ENCODE measurements at regions not wholly inside any gene's neighbourhood (a gene's known extent, or its start where the extent isn't known, plus 50 kb on each side); places are given as distances from the start of the nearest gene placed in this dataset.

DNA sequence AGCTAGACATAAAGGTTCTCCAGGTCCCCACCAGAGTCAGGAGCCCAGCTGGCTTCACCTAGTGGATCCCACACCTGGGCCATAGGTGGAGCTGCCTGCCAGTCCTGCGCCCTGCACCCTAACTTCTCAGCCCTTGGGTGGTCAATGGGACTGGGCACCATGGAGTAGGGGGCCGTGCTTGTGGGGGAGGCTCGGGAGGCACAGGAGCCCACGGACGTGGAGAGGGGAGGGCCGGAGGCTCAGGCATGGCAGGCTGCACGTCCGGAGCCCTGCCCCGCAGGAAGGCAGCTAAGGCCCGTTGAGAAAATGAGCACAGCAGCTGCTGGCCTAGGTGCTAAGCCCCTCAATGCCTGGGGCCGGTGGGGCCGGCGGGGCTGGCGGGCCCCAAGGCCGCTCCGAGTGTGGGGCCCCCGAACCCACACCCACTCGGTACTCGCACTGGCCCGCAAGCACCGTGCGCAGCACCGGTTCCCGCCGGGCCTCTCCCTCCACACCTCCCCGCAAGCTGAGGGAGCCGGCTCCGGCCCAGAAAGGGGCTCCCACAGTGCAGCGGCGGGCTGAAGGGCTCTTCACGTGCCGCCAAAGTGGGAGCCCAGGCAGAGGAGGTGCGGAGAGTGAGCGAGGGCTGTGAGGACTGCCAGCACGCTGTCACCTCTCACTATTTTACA, 291.1 kb downstream of the KLHL4 start:
- Mint-ChIP-seq H3K4me1 (ENCODE audit: low read depth) (no peaks in the 10 kb centered on the region), H3K4me3 (no peak overlapping the region), H3K27me3 (no peaks in the 10 kb centered on the region), H3K9me3 (peaks cover 2% of the 10 kb centered on the region), H3K27ac (no peak overlapping the region), H3K36me3 (ENCODE audit: low read depth) (no peaks in the 10 kb centered on the region)
- POLR2A ChIA-PET, result no interaction called here
- intact Hi-C loops (cut with micrococcal nuclease), result no loop called here
- TF ChIP-seq, protein P1, sequence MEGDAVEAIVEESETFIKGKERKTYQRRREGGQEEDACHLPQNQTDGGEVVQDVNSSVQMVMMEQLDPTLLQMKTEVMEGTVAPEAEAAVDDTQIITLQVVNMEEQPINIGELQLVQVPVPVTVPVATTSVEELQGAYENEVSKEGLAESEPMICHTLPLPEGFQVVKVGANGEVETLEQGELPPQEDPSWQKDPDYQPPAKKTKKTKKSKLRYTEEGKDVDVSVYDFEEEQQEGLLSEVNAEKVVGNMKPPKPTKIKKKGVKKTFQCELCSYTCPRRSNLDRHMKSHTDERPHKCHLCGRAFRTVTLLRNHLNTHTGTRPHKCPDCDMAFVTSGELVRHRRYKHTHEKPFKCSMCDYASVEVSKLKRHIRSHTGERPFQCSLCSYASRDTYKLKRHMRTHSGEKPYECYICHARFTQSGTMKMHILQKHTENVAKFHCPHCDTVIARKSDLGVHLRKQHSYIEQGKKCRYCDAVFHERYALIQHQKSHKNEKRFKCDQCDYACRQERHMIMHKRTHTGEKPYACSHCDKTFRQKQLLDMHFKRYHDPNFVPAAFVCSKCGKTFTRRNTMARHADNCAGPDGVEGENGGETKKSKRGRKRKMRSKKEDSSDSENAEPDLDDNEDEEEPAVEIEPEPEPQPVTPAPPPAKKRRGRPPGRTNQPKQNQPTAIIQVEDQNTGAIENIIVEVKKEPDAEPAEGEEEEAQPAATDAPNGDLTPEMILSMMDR (IDR thresholded peaks at IDR 0.05), result no peak
- CTCF ChIA-PET, result no interaction called here
- no peak for ATAC-seq
- DNase-seq, result no peak

DNA sequence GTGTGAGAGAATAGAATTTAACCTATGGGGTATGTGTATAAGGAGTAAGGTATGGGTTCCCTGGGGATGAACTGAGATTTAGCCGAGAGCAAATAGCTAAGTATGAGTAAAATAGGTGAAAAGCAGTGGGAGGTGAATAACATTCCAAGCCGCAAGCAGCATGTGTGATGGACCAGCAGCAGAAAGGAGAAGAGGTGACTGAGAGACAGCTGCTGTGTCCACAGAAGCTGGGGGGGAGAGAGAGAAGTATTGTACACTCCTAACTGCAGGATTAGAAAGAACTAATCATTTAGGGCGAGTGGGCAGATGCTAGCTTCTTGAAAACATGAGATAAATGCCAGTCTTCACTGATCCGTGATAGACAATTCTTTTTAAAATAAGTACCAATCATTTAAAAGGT, 296.0 kb downstream of the KLHL4 start:
- H3K36me3 Mint-ChIP-seq (ENCODE audit: low read depth), result no peaks in the 10 kb centered on the region
- peaks cover 2% of the 10 kb centered on the region for H3K9me3 Mint-ChIP-seq
- no peaks in the 10 kb centered on the region for H3K4me1 Mint-ChIP-seq (ENCODE audit: low read depth)
- ChIA-PET POLR2A (no interaction called here), CTCF (no interaction called here)
- intact Hi-C loops (cut with micrococcal nuclease), result no loop called here
- ATAC-seq (no peak), DNase-seq (no peak)
- no peak overlapping the region for H3K4me3 Mint-ChIP-seq
- TF ChIP-seq, protein P1 (IDR thresholded peaks at IDR 0.05), result no peak
- H3K27ac Mint-ChIP-seq, result no peak overlapping the region
- H3K27me3 Mint-ChIP-seq, result no peaks in the 10 kb centered on the region

GRCh38 chrX:87846956-87847355, 329.4 kb downstream of the KLHL4 start:
- intact Hi-C loops (cut with micrococcal nuclease), result no loop called here
- Mint-ChIP-seq H3K27ac (no peak overlapping the region), H3K36me3 (ENCODE audit: low read depth) (no peaks in the 10 kb centered on the region), H3K9me3 (no peaks in the 10 kb centered on the region), H3K4me3 (no peak overlapping the region), H3K4me1 (ENCODE audit: low read depth) (no peaks in the 10 kb centered on the region), H3K27me3 (no peaks in the 10 kb centered on the region)
- POLR2A ChIA-PET, result no interaction called here
- ATAC-seq, result no peak
- TF ChIP-seq, protein P1 (IDR thresholded peaks at IDR 0.05), result no peak
- CTCF ChIA-PET, result no interaction called here
- no peak for DNase-seq

- no peak overlapping the region for H3K27ac Mint-ChIP-seq
- DNase-seq (no peak), ATAC-seq (no peak)
- CTCF ChIA-PET, result no interaction called here
- intact Hi-C loops (cut with micrococcal nuclease), result no loop called here
- no peaks in the 10 kb centered on the region for H3K36me3 Mint-ChIP-seq (ENCODE audit: low read depth)
- H3K4me1 Mint-ChIP-seq (ENCODE audit: low read depth), result peaks cover 6% of the 10 kb centered on the region
- H3K4me3 Mint-ChIP-seq, result no peak overlapping the region
- TF ChIP-seq, protein P1 (IDR thresholded peaks at IDR 0.05), result no peak
- POLR2A ChIA-PET, result no interaction called here
- H3K27me3 Mint-ChIP-seq, result no peaks in the 10 kb centered on the region
- peaks cover under 1% of the 10 kb centered on the region for H3K9me3 Mint-ChIP-seq
Observed at GRCh38 chrX:87873347-87873941, 355.8 kb downstream of the KLHL4 start.

GRCh38 chrX:87874043-87874442, 356.4 kb downstream of the KLHL4 start:
- DNase-seq (no peak), ATAC-seq (no peak)
- H3K9me3 Mint-ChIP-seq, result peaks cover 3% of the 10 kb centered on the region
- H3K4me3 Mint-ChIP-seq, result no peak overlapping the region
- H3K27me3 Mint-ChIP-seq, result no peaks in the 10 kb centered on the region
- TF ChIP-seq, protein P1 (IDR thresholded peaks at IDR 0.05), result no peak
- intact Hi-C loops (cut with micrococcal nuclease), result no loop called here
- CTCF ChIA-PET, result no interaction called here
- H3K36me3 Mint-ChIP-seq (ENCODE audit: low read depth), result no peaks in the 10 kb centered on the region
- peaks cover 6% of the 10 kb centered on the region for H3K4me1 Mint-ChIP-seq (ENCODE audit: low read depth)
- POLR2A ChIA-PET, result no interaction called here
- H3K27ac Mint-ChIP-seq, result no peak overlapping the region

Measured in activated CD8-positive, alpha-beta T cell treated with anti-CD3 and anti-CD28 coated beads for 36 hours (primary cell).